IMR-90 (cell line): ENCODE measurements at regions not wholly inside any gene's neighbourhood (a gene's known extent, or its start where the extent isn't known, plus 50 kb on each side); places are given as distances from the start of the nearest gene placed in this dataset.

Source experiments
- ATAC-seq: fragments of 200-7000 bp; cut with Tn5 transposase; 2 replicates; pipeline ENCODE4 v1.9.1; 2020; ENCODE audit warnings: low read depth, mild to moderate bottlenecking, moderate library complexity
- BruUV-seq: library from RNA; stranded (reverse); fragments of 400-500 nt; replicated peaks from 2 replicates; lab custom pipeline; 2021; lab: Mats Ljungman, UMichigan
- CTCF ChIA-PET: fragments of 300-600 bp; formaldehyde crosslinking; extraction: SDS; loops from one replicate; lab custom pipeline; 2021; ENCODE audit warnings: antibody characterized with exemption; lab: Yijun Ruan, JAX
- POLR2A ChIA-PET: fragments of 300-600 bp; sonication (Branson Sonifier 250); formaldehyde crosslinking; loops from one replicate; lab custom pipeline; 2022; ENCODE audit warnings: antibody characterized with exemption; ENCODE audit not compliant: unreplicated experiment; lab: Charles Lee
- DNase-seq: peaks from one replicate; pipeline ENCODE4 v3.0.0; 2013
- H2AFZ ChIP-seq: replicated peaks from 2 replicates; pipeline ENCODE3; 2013; ENCODE audit warnings: low read length, mild to moderate bottlenecking; ENCODE audit not compliant: poor library complexity
- H2AK5ac ChIP-seq: 2 replicates; pipeline ENCODE4 v1.6.1; 2013; ENCODE audit warnings: low read depth, low read length, inconsistent platforms
- H2AK9ac ChIP-seq: replicated peaks from 2 replicates; pipeline ENCODE3; 2013; ENCODE audit warnings: mild to moderate bottlenecking, low read depth, low read length, moderate library complexity; ENCODE audit not compliant: poor library complexity
- H2BK120ac ChIP-seq: 2 replicates; pipeline ENCODE4 v1.6.1; 2013; ENCODE audit warnings: low read depth, low read length, inconsistent platforms
- H2BK15ac ChIP-seq: 3 replicates; pipeline ENCODE4 v1.6.1; 2013; ENCODE audit warnings: low read depth, low read length, inconsistent platforms
- H2BK20ac ChIP-seq: 2 replicates; pipeline ENCODE4 v1.6.1; 2013; ENCODE audit warnings: low read depth, mild to moderate bottlenecking, inconsistent platforms, low read length, moderate library complexity
- H2BK5ac ChIP-seq: 2 replicates; pipeline ENCODE4 v1.6.1; 2013; ENCODE audit warnings: mild to moderate bottlenecking, low read depth, low read length, inconsistent platforms; ENCODE audit not compliant: poor library complexity, severe bottlenecking
- H3K14ac ChIP-seq: replicated peaks from 2 replicates; pipeline ENCODE4 v1.6.1; 2013; ENCODE audit warnings: low read depth, low read length, inconsistent platforms
- H3K18ac ChIP-seq: 2 replicates; pipeline ENCODE4 v1.6.1; 2013; ENCODE audit warnings: low read depth, low read length, control low read depth
- H3K23ac ChIP-seq: 2 replicates; pipeline ENCODE4 v1.6.1; 2013; ENCODE audit warnings: low read depth, low read length, inconsistent platforms
- H3K27ac ChIP-seq: 2 replicates; pipeline ENCODE4 v1.5.1; 2013; ENCODE audit warnings: mild to moderate bottlenecking, control low read depth, low read length; ENCODE audit not compliant: insufficient read depth
- H3K27me3 ChIP-seq: 2 replicates; pipeline ENCODE4 v1.6.1; 2013; ENCODE audit warnings: low read length; ENCODE audit not compliant: control insufficient read depth, insufficient read depth
- H3K36me3 ChIP-seq: 2 replicates; pipeline ENCODE4 v1.6.1; 2013; ENCODE audit warnings: low read length, mixed read lengths; ENCODE audit not compliant: control insufficient read depth, insufficient read depth
- H3K4ac ChIP-seq: 2 replicates; pipeline ENCODE4 v1.6.1; 2013; ENCODE audit warnings: low read depth, low read length, inconsistent platforms
- H3K4me1 ChIP-seq: 2 replicates; pipeline ENCODE4 v1.6.1; 2013; ENCODE audit warnings: low read length, mixed read lengths; ENCODE audit not compliant: control insufficient read depth, insufficient read depth
- H3K4me2 ChIP-seq: 2 replicates; pipeline ENCODE4 v1.6.1; 2013; ENCODE audit warnings: low read depth, mild to moderate bottlenecking, control low read depth, low read length, moderate library complexity
- H3K4me3 ChIP-seq: 2 replicates; pipeline ENCODE4 v1.5.1; 2013; ENCODE audit warnings: low read depth, mild to moderate bottlenecking, control low read depth, low read length, moderate library complexity; ENCODE audit not compliant: insufficient read depth
- H3K56ac ChIP-seq: 2 replicates; pipeline ENCODE4 v1.6.1; 2013; ENCODE audit warnings: low read length, inconsistent platforms; ENCODE audit not compliant: insufficient read depth; ENCODE audit errors: extremely low read depth
- H3K79me1 ChIP-seq, 2 experiments: 2 replicates each; pipeline ENCODE4 v1.6.1; 2013; ENCODE audit warnings: low read length in 2 of 2, inconsistent platforms in 1 of 2, low read depth in 1 of 2
- H3K9ac ChIP-seq: 2 replicates; pipeline ENCODE4 v1.6.1; 2013; ENCODE audit warnings: low read depth, low read length, control low read depth
- H3K9me1 ChIP-seq: 2 replicates; pipeline ENCODE4 v1.6.1; 2013; ENCODE audit warnings: low read length, inconsistent platforms; ENCODE audit not compliant: insufficient read depth
- H3K9me3 ChIP-seq: 2 replicates; pipeline ENCODE4 v1.6.1; 2013; ENCODE audit warnings: low read length; ENCODE audit not compliant: control insufficient read depth, insufficient read depth
- H4K20me1 ChIP-seq: 2 replicates; pipeline ENCODE4 v1.6.1; 2013; ENCODE audit warnings: low read length, inconsistent platforms; ENCODE audit not compliant: insufficient read depth
- H4K5ac ChIP-seq: 2 replicates; pipeline ENCODE4 v1.6.1; 2013; ENCODE audit warnings: mild to moderate bottlenecking, low read depth, low read length, control low read depth
- H4K8ac ChIP-seq, 2 experiments: 2 replicates each; pipeline ENCODE4 v1.6.1; 2013; ENCODE audit warnings: low read depth in 2 of 2, low read length in 2 of 2, control low read depth in 1 of 2, inconsistent platforms in 1 of 2
- H4K91ac ChIP-seq: 2 replicates; pipeline ENCODE4 v1.6.1; 2013; ENCODE audit warnings: low read depth, low read length, inconsistent platforms; ENCODE audit not compliant: insufficient read depth
- CEBPB ChIP-seq: IDR thresholded peaks from 2 replicates; pipeline ENCODE4 v1.6.1; 2012; ENCODE audit warnings: low read depth, low read length, improper control_type of control experiment
- CHD1 ChIP-seq: IDR thresholded peaks from 2 replicates; pipeline ENCODE4 v1.6.1; 2012; ENCODE audit warnings: low read depth, low read length, improper control_type of control experiment
- FOS ChIP-seq: fragments of 150-350 bp; IDR thresholded peaks from 2 replicates; pipeline ENCODE4 v1.6.1; 2016; ENCODE audit warnings: low read depth, low read length
- POLR2A ChIP-seq: IDR thresholded peaks from 2 replicates; pipeline ENCODE4 v1.6.1; 2012; ENCODE audit warnings: mild to moderate bottlenecking, low read depth, low read length
- RCOR1 ChIP-seq: IDR thresholded peaks from 2 replicates; pipeline ENCODE4 v1.6.1; 2012; ENCODE audit warnings: mild to moderate bottlenecking, low read length, improper control_type of control experiment; ENCODE audit not compliant: insufficient replicate concordance
- USF2 ChIP-seq: fragments of 150-350 bp; IDR thresholded peaks from 2 replicates; pipeline ENCODE4 v1.6.1; 2017; ENCODE audit warnings: mild to moderate bottlenecking, antibody characterized with exemption, low read length, low read depth
- WGBS, 2 experiments: methylation state at CpG; one replicate each; pipeline versions ENCODE4 v1.1.5 to v1.1.7; 2013; ENCODE audit warnings: missing lambda C conversion rate in 2 of 2; ENCODE audit not compliant: insufficient read length in 1 of 2; ENCODE audit errors: extremely low coverage in 2 of 2; 5-methylcytosine and 5-hydroxymethylcytosine counted together
- dilution Hi-C: fragments of 300-500 bp; cut with HindIII; formaldehyde crosslinking; loops from one replicate; pipeline ENCODE4 v1.14.3; 2018; ENCODE audit warnings: low sequenced_read_pairs; ENCODE audit not compliant: unreplicated experiment
- in situ Hi-C: fragments of 300-500 bp; cut with MboI; formaldehyde crosslinking; loops from 3 replicates; pipeline ENCODE4 v1.14.3; 2019; ENCODE audit warnings: low sequenced_read_pairs, inconsistent platforms, mixed read lengths
- intact Hi-C: fragments of 100-400 bp; cut with micrococcal nuclease; formaldehyde crosslinking; loops from 2 replicates; pipeline ENCODE4 v1.10.0; 2022

GRCh38 chr13:76266561-76266960, 619.6 kb downstream of the KCTD12 start:
- Histone ChIP-seq H3K23ac (no peak overlapping the region), H3K4me1 (no peaks in the 10 kb centered on the region; the same call in 1 of the 2 replicates), H2AK9ac (no peak overlapping the region), H3K9me3 (no peaks in the 10 kb centered on the region), H4K5ac (no peak overlapping the region), H4K20me1 (no peaks in the 10 kb centered on the region), H3K4ac (no peak overlapping the region), H4K8ac (no peak overlapping the region), H3K9ac (no peak overlapping the region), H3K56ac (no peak overlapping the region), H3K27ac (no peak overlapping the region), H3K18ac (no peak overlapping the region), H3K79me1 (no peaks in the 10 kb centered on the region), H3K4me3 (no peak overlapping the region), H3K9me1 (no peaks in the 10 kb centered on the region), H2BK5ac (no peak overlapping the region), H2BK20ac (no peak overlapping the region), H3K4me2 (no peak overlapping the region), H2BK15ac (no peak overlapping the region), H3K27me3 (no peaks in the 10 kb centered on the region), H3K36me3 (no peaks in the 10 kb centered on the region), H4K91ac (no peak overlapping the region), H2AK5ac (no peak overlapping the region), H2BK120ac (no peak overlapping the region), H2AFZ (no peak overlapping the region), H3K14ac (no peak overlapping the region)
- POLR2A ChIA-PET, result no interaction called here
- CTCF ChIA-PET, result no interaction called here
- TF ChIP-seq POLR2A (no peak), USF2 (no peak), CHD1 (no peak), FOS (no peak), CEBPB (no peak), RCOR1 (no peak)
- BruUV-seq, result no TSS peak
- dilution Hi-C loops (no loop called here), in situ Hi-C loops (no loop called here), intact Hi-C loops (no loop called here)
- no CpG with 5 or more reads among the region's 1 CpG for WGBS, 2 experiments
- ATAC-seq (no peak), DNase-seq (no peak)
